CD4-positive, CD25-positive, alpha-beta regulatory T cell (primary cell): ENCODE measurements at regions not wholly inside any gene's neighbourhood (a gene's known extent, or its start where the extent isn't known, plus 50 kb on each side); places are given as distances from the start of the nearest gene placed in this dataset.
"Not testable (repeated sequence)": the region's sequence is repeated elsewhere in the genome, so short reads cannot be mapped to it uniquely, and the experiment has no call there.

Source experiments
- ATAC-seq, 2 donors: fragments of 150-1000 bp; cut with Tn5 transposase; one replicate each; pipeline ENCODE4 v1.10.0; 2021; ENCODE audit warnings: low read depth in 2 of 2, moderate number of reproducible peaks in 2 of 2, moderate library complexity in 1 of 2
- DNase-seq, 3 donors: peaks; one replicate each; pipeline versions ENCODE4 v3.0.0 to v3.0.0-alpha.2; 2012 to 2022; ENCODE audit warnings: mixed read lengths in 1 of 3
- H3K27ac ChIP-seq: one replicate; pipeline ENCODE4 v1.7.0; 2013; ENCODE audit warnings: mild to moderate bottlenecking, low read length; ENCODE audit not compliant: insufficient read depth, poor library complexity, severe bottlenecking
- H3K27me3 ChIP-seq: one replicate; pipeline ENCODE4 v1.7.0; 2013; ENCODE audit warnings: low read length; ENCODE audit not compliant: control insufficient read depth, insufficient read depth
- H3K36me3 ChIP-seq: one replicate; pipeline ENCODE4 v1.7.0; 2013; ENCODE audit warnings: mild to moderate bottlenecking, low read length, moderate library complexity; ENCODE audit not compliant: control insufficient read depth, insufficient read depth
- H3K4me1 ChIP-seq: 2 replicates; pipeline ENCODE4 v1.7.0; 2013; ENCODE audit warnings: mild to moderate bottlenecking, low read length; ENCODE audit not compliant: insufficient read depth, control insufficient read depth, poor library complexity, severe bottlenecking
- H3K4me3 ChIP-seq: one replicate; pipeline ENCODE4 v1.7.0; 2013; ENCODE audit warnings: low read depth, mild to moderate bottlenecking, low read length, moderate library complexity
- H3K9me3 ChIP-seq, 2 experiments: 1 replicate in 1 of 2; 2 replicates in 1 of 2; pipeline ENCODE4 v1.7.0; 2013; ENCODE audit warnings: low read length in 2 of 2, mild to moderate bottlenecking in 1 of 2, moderate library complexity in 1 of 2; ENCODE audit not compliant: control insufficient read depth in 2 of 2
- H3K27ac Mint-ChIP-seq, 3 donors: one replicate each; pipeline ENCODE4 v1.8.0; 2020 to 2022; ENCODE audit warnings: mild to moderate bottlenecking in 3 of 3, mixed read lengths in 3 of 3, moderate library complexity in 2 of 3
- H3K27me3 Mint-ChIP-seq: one replicate; pipeline ENCODE4 v1.8.0; 2022; ENCODE audit warnings: mild to moderate bottlenecking, mixed read lengths
- H3K36me3 Mint-ChIP-seq: one replicate; pipeline ENCODE4 v1.8.0; 2020; ENCODE audit warnings: mixed read lengths
- H3K4me1 Mint-ChIP-seq, 4 donors: one replicate each; pipeline ENCODE4 v1.8.0; 2020 to 2022; ENCODE audit warnings: mixed read lengths in 4 of 4, mild to moderate bottlenecking in 1 of 4
- H3K4me3 Mint-ChIP-seq, 4 donors: one replicate each; pipeline ENCODE4 v1.8.0; 2020 to 2022; ENCODE audit warnings: mild to moderate bottlenecking in 4 of 4, mixed read lengths in 4 of 4, moderate library complexity in 3 of 4
- H3K9me3 Mint-ChIP-seq, 7 donors: one replicate each; pipeline ENCODE4 v1.8.0; 2020 to 2022; ENCODE audit warnings: mixed read lengths in 7 of 7, mild to moderate bottlenecking in 3 of 7, moderate library complexity in 2 of 7

- Mint-ChIP-seq H3K36me3 (no peaks in the 10 kb centered on the region), H3K9me3 (peaks cover 2 to 28% (median 9%) of the 10 kb centered on the region in 7 donors), H3K4me1 (no peaks in the 10 kb centered on the region), H3K27ac (no peak overlapping the region), H3K27me3 (no peaks in the 10 kb centered on the region), H3K4me3 (no peak overlapping the region)
- Histone ChIP-seq H3K9me3 (peaks cover 2 to 19% of the 10 kb centered on the region in 2 experiments), H3K4me3 (no peak overlapping the region), H3K27me3 (no peaks in the 10 kb centered on the region), H3K27ac (no peak overlapping the region), H3K36me3 (no peaks in the 10 kb centered on the region), H3K4me1 (no peaks in the 10 kb centered on the region)
- no peak for ATAC-seq
- DNase-seq: no peak
These were observed 208.5 kb upstream of the ASCC3 start for GRCh38 chr6:101089640-101090039.

- peaks cover 2 to 19% of the 10 kb centered on the region in 2 experiments for H3K9me3 ChIP-seq
- no peaks in the 10 kb centered on the region for H3K36me3 Mint-ChIP-seq
- no peaks in the 10 kb centered on the region for H3K27me3 ChIP-seq
- H3K4me1 ChIP-seq: no peaks in the 10 kb centered on the region
- no peaks in the 10 kb centered on the region for H3K27me3 Mint-ChIP-seq
- no peak for DNase-seq
- peaks cover 2 to 28% (median 9%) of the 10 kb centered on the region in 7 donors for H3K9me3 Mint-ChIP-seq
- H3K27ac Mint-ChIP-seq: no peak overlapping the region
- H3K4me3 Mint-ChIP-seq: no peak overlapping the region
- H3K27ac ChIP-seq: no peak overlapping the region
- no peak for ATAC-seq
- no peaks in the 10 kb centered on the region for H3K36me3 ChIP-seq
- H3K4me3 ChIP-seq: no peak overlapping the region
- no peaks in the 10 kb centered on the region for H3K4me1 Mint-ChIP-seq
These were observed 209.2 kb upstream of the ASCC3 start for GRCh38 chr6:101090281-101090680.

GRCh38 chr6:101098605-101099004, 217.5 kb upstream of the ASCC3 start:
- H3K36me3 Mint-ChIP-seq, H3K4me1 ChIP-seq: not testable (repeated sequence)
- H3K9me3 Mint-ChIP-seq: peaks cover 1 to 14% (median 8%) of the 10 kb centered on the region in 7 donors

GRCh38 chr6:101102702-101103101, 221.6 kb upstream of the ASCC3 start:
- peaks cover 1 to 11% (median 6%) of the 10 kb centered on the region in 7 donors for H3K9me3 Mint-ChIP-seq
- no peaks in the 10 kb centered on the region for H3K27me3 ChIP-seq
- no peaks in the 10 kb centered on the region for H3K36me3 Mint-ChIP-seq
- no peak overlapping the region for H3K27ac Mint-ChIP-seq
- H3K4me1 ChIP-seq: no peaks in the 10 kb centered on the region
- no peak overlapping the region for H3K27ac ChIP-seq
- no peaks in the 10 kb centered on the region for H3K27me3 Mint-ChIP-seq
- no peak overlapping the region for H3K4me3 ChIP-seq
- H3K9me3 ChIP-seq: peaks cover 0 to 3% of the 10 kb centered on the region in 2 experiments
- ATAC-seq: no peak
- no peak for DNase-seq
- no peaks in the 10 kb centered on the region for H3K4me1 Mint-ChIP-seq
- no peaks in the 10 kb centered on the region for H3K36me3 ChIP-seq
- no peak overlapping the region for H3K4me3 Mint-ChIP-seq

More at GRCh38 chr6:101098605-101099004, 217.5 kb upstream of the ASCC3 start:
- not testable (repeated sequence) for H3K36me3 ChIP-seq, H3K27me3 ChIP-seq, H3K27ac Mint-ChIP-seq, H3K4me1 Mint-ChIP-seq, ATAC-seq, H3K4me3 Mint-ChIP-seq, H3K9me3 ChIP-seq, H3K4me3 ChIP-seq, H3K27ac ChIP-seq, H3K27me3 Mint-ChIP-seq, DNase-seq

GRCh38 chr6:101108286-101108685, 227.2 kb upstream of the ASCC3 start:
- H3K27me3 ChIP-seq: no peaks in the 10 kb centered on the region
- no peak overlapping the region for H3K4me3 ChIP-seq
- Mint-ChIP-seq H3K27me3 (no peaks in the 10 kb centered on the region), H3K4me3 (no peak overlapping the region), H3K9me3 (peaks cover 0 to 1% (median 0%) of the 10 kb centered on the region in 7 donors), H3K4me1 (no peaks in the 10 kb centered on the region), H3K27ac (no peak overlapping the region), H3K36me3 (no peaks in the 10 kb centered on the region)
- H3K27ac ChIP-seq: no peak overlapping the region
- H3K9me3 ChIP-seq: no peaks in the 10 kb centered on the region
- DNase-seq (no peak), ATAC-seq (no peak)
- no peaks in the 10 kb centered on the region for H3K36me3 ChIP-seq
- no peaks in the 10 kb centered on the region for H3K4me1 ChIP-seq

- no peak overlapping the region for H3K27ac Mint-ChIP-seq
- Histone ChIP-seq H3K27me3 (no peaks in the 10 kb centered on the region), H3K27ac (no peak overlapping the region), H3K9me3 (no peaks in the 10 kb centered on the region), H3K4me1 (no peaks in the 10 kb centered on the region), H3K36me3 (no peaks in the 10 kb centered on the region), H3K4me3 (no peak overlapping the region)
- no peaks in the 10 kb centered on the region for H3K4me1 Mint-ChIP-seq
- DNase-seq (no peak), ATAC-seq (no peak)
- H3K27me3 Mint-ChIP-seq: no peaks in the 10 kb centered on the region
- no peaks in the 10 kb centered on the region for H3K36me3 Mint-ChIP-seq
- no peak overlapping the region for H3K4me3 Mint-ChIP-seq
- H3K9me3 Mint-ChIP-seq: peaks cover 0 to 1% (median 0%) of the 10 kb centered on the region in 7 donors
These were observed 229.7 kb upstream of the ASCC3 start for GRCh38 chr6:101110814-101111213.

GRCh38 chr6:101113468-101114260, 232.5 kb upstream of the ASCC3 start:
- ATAC-seq: no peak
- no peak for DNase-seq
- H3K36me3 ChIP-seq: no peaks in the 10 kb centered on the region
- no peaks in the 10 kb centered on the region for H3K9me3 ChIP-seq
- Mint-ChIP-seq H3K27ac (no peak overlapping the region), H3K27me3 (no peaks in the 10 kb centered on the region), H3K36me3 (no peaks in the 10 kb centered on the region), H3K4me3 (no peak overlapping the region), H3K9me3 (peaks cover 0 to 3% (median 0%) of the 10 kb centered on the region in 7 donors), H3K4me1 (no peaks in the 10 kb centered on the region)
- H3K27ac ChIP-seq: no peak overlapping the region
- H3K4me1 ChIP-seq: no peaks in the 10 kb centered on the region
- no peaks in the 10 kb centered on the region for H3K27me3 ChIP-seq
- no peak overlapping the region for H3K4me3 ChIP-seq

- no peaks in the 10 kb centered on the region for H3K36me3 ChIP-seq
- no peaks in the 10 kb centered on the region for H3K4me1 ChIP-seq
- no peak overlapping the region for H3K27ac ChIP-seq
- H3K27me3 ChIP-seq: no peaks in the 10 kb centered on the region
- no peak for ATAC-seq
- DNase-seq: no peak
- no peaks in the 10 kb centered on the region for H3K9me3 ChIP-seq
- Mint-ChIP-seq H3K27ac (no peak overlapping the region), H3K36me3 (no peaks in the 10 kb centered on the region), H3K9me3 (peaks cover 0 to 3% (median 3%) of the 10 kb centered on the region in 7 donors), H3K27me3 (no peaks in the 10 kb centered on the region), H3K4me3 (no peak overlapping the region), H3K4me1 (no peaks in the 10 kb centered on the region)
- H3K4me3 ChIP-seq: no peak overlapping the region
These were observed 233.6 kb upstream of the ASCC3 start for GRCh38 chr6:101114703-101115102.
